Natural killer cell (primary cell): ENCODE measurements at regions not wholly inside any gene's neighbourhood (a gene's known extent, or its start where the extent isn't known, plus 50 kb on each side); places are given as distances from the start of the nearest gene placed in this dataset.

ENCODE experiments used
- ATAC-seq, 3 donors: fragments of 150-1000 bp in 2 of 3; fragments of 200-7000 bp in 1 of 3; cut with Tn5 transposase; 1 replicate in 1 of 3; 2 replicates in 2 of 3; pipeline ENCODE4 v1.10.0; 2021; ENCODE audit warnings: mild to moderate bottlenecking in 2 of 3, moderate library complexity in 2 of 3
- DNase-seq, 2 donors: peaks; one replicate each; pipeline versions ENCODE4 v3.0.0 to v3.0.0-alpha.2; 2013 to 2021; ENCODE audit warnings: mixed read lengths in 1 of 2
- H3K27ac ChIP-seq: one replicate; pipeline ENCODE4 v1.5.1; 2013; ENCODE audit warnings: mild to moderate bottlenecking, low read length
- H3K27me3 ChIP-seq: one replicate; pipeline ENCODE4 v1.6.1; 2013; ENCODE audit warnings: low read length; ENCODE audit not compliant: control insufficient read depth, insufficient read depth
- H3K36me3 ChIP-seq: one replicate; pipeline ENCODE4 v1.6.1; 2013; ENCODE audit warnings: low read length; ENCODE audit not compliant: control insufficient read depth, insufficient read depth
- H3K4me1 ChIP-seq: one replicate; pipeline ENCODE4 v1.6.1; 2013; ENCODE audit warnings: low read length; ENCODE audit not compliant: control insufficient read depth, insufficient read depth
- H3K4me3 ChIP-seq: one replicate; pipeline ENCODE4 v1.5.1; 2013; ENCODE audit warnings: low read length
- H3K9me3 ChIP-seq: one replicate; pipeline ENCODE4 v1.6.1; 2013; ENCODE audit warnings: low read length; ENCODE audit not compliant: control insufficient read depth, insufficient read depth
- H3K27ac Mint-ChIP-seq, 2 donors: one replicate each; pipeline ENCODE4 v1.8.0; 2022; ENCODE audit warnings: mild to moderate bottlenecking in 2 of 2, mixed read lengths in 2 of 2, moderate library complexity in 1 of 2
- H3K27me3 Mint-ChIP-seq, 2 donors: one replicate each; pipeline ENCODE4 v1.8.0; 2022; ENCODE audit warnings: low read depth in 2 of 2, mixed read lengths in 2 of 2
- H3K36me3 Mint-ChIP-seq: one replicate; pipeline ENCODE4 v1.8.0; 2022; ENCODE audit warnings: mixed read lengths
- H3K4me1 Mint-ChIP-seq, 2 donors: one replicate each; pipeline ENCODE4 v1.8.0; 2022; ENCODE audit warnings: mixed read lengths in 2 of 2
- H3K4me3 Mint-ChIP-seq: one replicate; pipeline ENCODE4 v1.8.0; 2022; ENCODE audit warnings: mild to moderate bottlenecking, moderate library complexity, mixed read lengths
- H3K9me3 Mint-ChIP-seq, 2 donors: one replicate each; pipeline ENCODE4 v1.8.0; 2022; ENCODE audit warnings: mixed read lengths in 2 of 2
- WGBS: methylation state at CpG from one replicate; pipeline ENCODE4 v1.1.7; 2013; ENCODE audit warnings: missing lambda C conversion rate; ENCODE audit not compliant: insufficient coverage; 5-methylcytosine and 5-hydroxymethylcytosine counted together
- intact Hi-C: fragments of 100-400 bp; cut with micrococcal nuclease; formaldehyde crosslinking; loops from one replicate; pipeline ENCODE4 v1.14.2; 2022
- TF ChIP-seq, protein P1 (sequence below): fragments of 200-600 bp; IDR thresholded peaks from one replicate; pipeline ENCODE4 v1.8.0; 2022; ENCODE audit warnings: antibody characterized with exemption

DNA sequence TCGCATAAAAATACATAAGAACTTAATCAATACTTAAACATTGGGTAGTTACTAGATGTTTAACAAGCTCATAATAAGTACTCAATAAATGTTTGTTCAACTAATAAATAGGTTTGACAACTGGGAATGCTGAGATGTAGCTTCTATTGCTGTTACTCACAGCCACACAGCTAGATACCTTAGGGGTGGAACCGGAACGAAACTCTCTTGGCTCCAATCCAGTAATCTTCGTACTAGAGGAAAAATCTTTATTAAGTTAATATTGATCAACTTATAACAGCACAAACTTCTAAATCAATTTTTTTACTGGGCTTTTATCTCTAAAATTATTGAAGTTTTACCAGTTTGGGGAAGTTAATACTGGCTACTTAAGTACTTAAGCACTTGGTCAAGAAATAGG lies 247.8 kb downstream of the PAX3 start:
- no peak for DNase-seq
- peaks cover 7% of the 10 kb centered on the region in 2 donors for H3K27me3 Mint-ChIP-seq
- H3K9me3 Mint-ChIP-seq: peaks cover 0 to 2% of the 10 kb centered on the region in 2 donors
- H3K4me1 Mint-ChIP-seq: no peaks in the 10 kb centered on the region
- H3K27me3 ChIP-seq: no peaks in the 10 kb centered on the region
- WGBS: no CpG with 5 or more reads among the region's 4 CpGs
- H3K27ac ChIP-seq: no peak overlapping the region
- H3K4me3 Mint-ChIP-seq: no peak overlapping the region
- H3K36me3 Mint-ChIP-seq: no peaks in the 10 kb centered on the region
- no peaks in the 10 kb centered on the region for H3K4me1 ChIP-seq
- H3K36me3 ChIP-seq: no peaks in the 10 kb centered on the region
- TF ChIP-seq, protein P1, sequence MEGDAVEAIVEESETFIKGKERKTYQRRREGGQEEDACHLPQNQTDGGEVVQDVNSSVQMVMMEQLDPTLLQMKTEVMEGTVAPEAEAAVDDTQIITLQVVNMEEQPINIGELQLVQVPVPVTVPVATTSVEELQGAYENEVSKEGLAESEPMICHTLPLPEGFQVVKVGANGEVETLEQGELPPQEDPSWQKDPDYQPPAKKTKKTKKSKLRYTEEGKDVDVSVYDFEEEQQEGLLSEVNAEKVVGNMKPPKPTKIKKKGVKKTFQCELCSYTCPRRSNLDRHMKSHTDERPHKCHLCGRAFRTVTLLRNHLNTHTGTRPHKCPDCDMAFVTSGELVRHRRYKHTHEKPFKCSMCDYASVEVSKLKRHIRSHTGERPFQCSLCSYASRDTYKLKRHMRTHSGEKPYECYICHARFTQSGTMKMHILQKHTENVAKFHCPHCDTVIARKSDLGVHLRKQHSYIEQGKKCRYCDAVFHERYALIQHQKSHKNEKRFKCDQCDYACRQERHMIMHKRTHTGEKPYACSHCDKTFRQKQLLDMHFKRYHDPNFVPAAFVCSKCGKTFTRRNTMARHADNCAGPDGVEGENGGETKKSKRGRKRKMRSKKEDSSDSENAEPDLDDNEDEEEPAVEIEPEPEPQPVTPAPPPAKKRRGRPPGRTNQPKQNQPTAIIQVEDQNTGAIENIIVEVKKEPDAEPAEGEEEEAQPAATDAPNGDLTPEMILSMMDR: no peak
- H3K9me3 ChIP-seq: no peaks in the 10 kb centered on the region
- intact Hi-C loops: no loop called here
- H3K4me3 ChIP-seq: no peak overlapping the region
- no peak for ATAC-seq
- no peak overlapping the region for H3K27ac Mint-ChIP-seq

DNA sequence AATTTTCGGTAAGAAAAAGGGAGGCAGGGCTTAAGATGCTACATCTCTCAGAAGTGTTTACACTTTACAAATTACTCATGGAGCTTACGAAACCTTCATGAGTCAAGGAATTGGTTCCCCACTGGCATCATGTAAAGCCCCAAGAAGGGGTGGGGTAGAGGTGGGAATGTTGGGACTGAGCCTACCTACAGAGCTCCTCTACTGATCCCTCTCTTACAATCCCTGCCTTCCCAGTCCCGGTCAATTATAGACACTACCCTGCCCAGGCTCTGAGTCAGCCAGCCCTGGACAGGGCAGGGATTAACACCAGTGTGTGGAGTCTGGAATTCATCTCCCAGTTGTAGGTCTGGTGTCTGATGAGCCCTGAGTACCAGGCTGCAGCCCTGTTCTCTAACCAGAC lies 248.9 kb downstream of the PAX3 start:
- no peak for ATAC-seq
- 69% methylated on average over 2 of the region's 3 CpGs for WGBS
- no peaks in the 10 kb centered on the region for H3K36me3 ChIP-seq
- TF ChIP-seq, protein P1: no peak
- no peaks in the 10 kb centered on the region for H3K36me3 Mint-ChIP-seq
- H3K27ac Mint-ChIP-seq: no peak overlapping the region
- peaks cover 7% of the 10 kb centered on the region in 2 donors for H3K27me3 Mint-ChIP-seq
- H3K9me3 ChIP-seq: no peaks in the 10 kb centered on the region
- H3K4me3 ChIP-seq: no peak overlapping the region
- no peak overlapping the region for H3K27ac ChIP-seq
- intact Hi-C loops: no loop called here
- no peaks in the 10 kb centered on the region for H3K4me1 ChIP-seq
- H3K9me3 Mint-ChIP-seq: peaks cover 0 to 2% of the 10 kb centered on the region in 2 donors
- no peaks in the 10 kb centered on the region for H3K27me3 ChIP-seq
- H3K4me1 Mint-ChIP-seq: no peaks in the 10 kb centered on the region
- no peak for DNase-seq
- no peak overlapping the region for H3K4me3 Mint-ChIP-seq

DNA sequence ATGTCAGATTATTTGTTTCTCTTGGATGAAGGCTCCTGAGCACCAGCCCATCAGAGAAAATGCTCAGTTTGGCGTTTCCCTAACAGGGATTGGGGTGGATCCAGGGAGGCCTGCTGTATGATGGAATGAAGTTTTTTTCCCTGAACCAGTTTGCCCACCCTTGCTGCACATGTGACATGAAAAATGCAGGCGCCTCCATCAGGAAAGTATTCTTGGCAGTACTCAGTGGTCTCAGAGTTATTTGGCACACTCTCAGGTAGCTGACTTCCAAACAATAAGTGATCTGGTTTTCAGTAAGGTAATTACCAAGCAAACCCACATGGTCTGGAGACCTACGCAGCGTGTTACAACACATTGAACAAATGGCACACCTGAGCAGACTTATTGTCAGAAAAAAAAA lies 254.9 kb downstream of the PAX3 start:
- intact Hi-C loops: no loop called here
- no peaks in the 10 kb centered on the region for H3K27me3 Mint-ChIP-seq
- no peak overlapping the region for H3K4me3 ChIP-seq
- H3K36me3 Mint-ChIP-seq: no peaks in the 10 kb centered on the region
- no peak overlapping the region for H3K4me3 Mint-ChIP-seq
- no peaks in the 10 kb centered on the region for H3K4me1 ChIP-seq
- H3K9me3 ChIP-seq: no peaks in the 10 kb centered on the region
- no peaks in the 10 kb centered on the region for H3K4me1 Mint-ChIP-seq
- DNase-seq (no peak), ATAC-seq (no peak)
- H3K9me3 Mint-ChIP-seq: no peaks in the 10 kb centered on the region
- no peak overlapping the region for H3K27ac Mint-ChIP-seq
- no peak overlapping the region for H3K27ac ChIP-seq
- no peaks in the 10 kb centered on the region for H3K36me3 ChIP-seq
- WGBS: 93% methylated on average over 4 of the region's 4 CpGs
- TF ChIP-seq, protein P1: no peak
- no peaks in the 10 kb centered on the region for H3K27me3 ChIP-seq

DNA sequence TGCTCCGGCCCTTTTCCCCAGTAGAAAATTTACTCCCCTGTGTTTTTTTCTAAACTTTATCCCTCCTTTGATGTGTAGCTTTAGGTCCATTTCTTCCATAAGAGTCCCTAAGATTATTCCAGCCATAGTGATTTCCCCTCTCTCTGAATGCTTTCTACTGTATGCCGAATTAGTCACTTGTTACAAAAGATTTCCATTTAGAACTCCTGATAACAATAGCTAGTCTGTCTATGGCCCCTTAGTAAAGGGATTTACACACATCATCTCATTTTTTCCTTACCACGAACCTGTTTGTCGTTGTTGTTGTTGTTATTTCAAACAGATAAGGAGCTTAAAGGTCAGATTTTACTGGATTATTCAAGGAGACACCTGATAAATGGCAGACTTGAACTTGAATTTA lies 256.1 kb downstream of the PAX3 start:
- H3K36me3 ChIP-seq: no peaks in the 10 kb centered on the region

More for the DNA sequence above, 256.1 kb downstream of the PAX3 start:
- Histone ChIP-seq H3K4me1 (no peaks in the 10 kb centered on the region), H3K27me3 (no peaks in the 10 kb centered on the region), H3K4me3 (no peak overlapping the region), H3K27ac (no peak overlapping the region), H3K9me3 (no peaks in the 10 kb centered on the region)
- Mint-ChIP-seq H3K4me3 (no peak overlapping the region), H3K27ac (no peak overlapping the region), H3K9me3 (no peaks in the 10 kb centered on the region), H3K27me3 (no peaks in the 10 kb centered on the region), H3K4me1 (no peaks in the 10 kb centered on the region), H3K36me3 (no peaks in the 10 kb centered on the region)
- intact Hi-C loops: no loop called here
- 80% methylated on average over 2 of the region's 4 CpGs for WGBS
- ATAC-seq (no peak), DNase-seq (no peak)
- TF ChIP-seq, protein P1: no peak
